Upper lobe of left lung (tissue), 6 donors: ENCODE measurements at regions not wholly inside any gene's neighbourhood (a gene's known extent, or its start where the extent isn't known, plus 50 kb on each side); places are given as distances from the start of the nearest gene placed in this dataset.

ENCODE experiments used
- ATAC-seq, 2 donors: fragments of 200-7000 bp; cut with Tn5 transposase; one replicate each; pipeline ENCODE4 v1.9.1; 2022; ENCODE audit warnings: mild to moderate bottlenecking in 2 of 2, moderate library complexity in 2 of 2; ENCODE audit not compliant: low FRiP score in 2 of 2
- DNase-seq, 2 donors: peaks; one replicate each; pipeline ENCODE4 v3.0.0-alpha.2; 2019 to 2020
- H3K27ac ChIP-seq, 4 donors: fragments of 200-600 bp; sonication (generic); one replicate each; pipeline ENCODE4 v1.5.1; 2016 to 2019
- H3K27me3 ChIP-seq, 4 donors: fragments of 200-600 bp; sonication (generic); one replicate each; pipeline ENCODE4 v1.5.1; 2017 to 2019
- H3K36me3 ChIP-seq, 4 donors: fragments of 200-600 bp; sonication (generic); one replicate each; pipeline ENCODE4 v1.5.1; 2016 to 2019
- H3K4me1 ChIP-seq, 4 donors: fragments of 200-600 bp; sonication (generic); one replicate each; pipeline ENCODE4 v1.5.1; 2018 to 2019
- H3K4me3 ChIP-seq, 4 donors: fragments of 200-600 bp; sonication (generic); one replicate each; pipeline ENCODE4 v1.5.1; 2017 to 2019; ENCODE audit warnings: mild to moderate bottlenecking in 2 of 4, moderate library complexity in 1 of 4
- H3K9me3 ChIP-seq, 4 donors: fragments of 200-600 bp; sonication (generic); one replicate each; pipeline ENCODE4 v1.5.1; 2018 to 2019
- EP300 ChIP-seq, 4 donors: sonication (generic); formaldehyde crosslinking; IDR thresholded peaks; one replicate each; pipeline ENCODE4 v1.5.1; 2017; ENCODE audit warnings: antibody characterized with exemption in 4 of 4, control low read depth in 2 of 4
- POLR2A ChIP-seq, 4 donors: fragments of 450-650 bp; IDR thresholded peaks; one replicate each; pipeline ENCODE4 v1.5.1; 2016 to 2017; ENCODE audit warnings: antibody characterized with exemption in 4 of 4, mild to moderate bottlenecking in 2 of 4
- POLR2AphosphoS5 ChIP-seq, 2 donors: sonication (generic); formaldehyde crosslinking; IDR thresholded peaks; one replicate each; pipeline ENCODE4 v1.5.1; 2017; ENCODE audit warnings: antibody characterized with exemption in 2 of 2
- WGBS, 2 donors: methylation state at CpG; one replicate each; pipeline ENCODE4 v1.1.5; 2017 to 2018; 5-methylcytosine and 5-hydroxymethylcytosine counted together
- TF ChIP-seq, protein P1 (sequence below), 6 experiments: fragments of 450-650 bp in 4 of 6; fragments of 200-600 bp in 2 of 6; sonication (generic) in 2 of 6; IDR thresholded peaks; one replicate each; pipeline ENCODE4 v1.5.1; 2016 to 2019; ENCODE audit warnings: antibody characterized with exemption in 6 of 6
- donor health status: DM: no; HTN: no; CAD: no; lungs with moderate emphysema.
- donor health status: DM: no; HTN: yes; CAD: no; lungs with severe emphysema.

DNA sequence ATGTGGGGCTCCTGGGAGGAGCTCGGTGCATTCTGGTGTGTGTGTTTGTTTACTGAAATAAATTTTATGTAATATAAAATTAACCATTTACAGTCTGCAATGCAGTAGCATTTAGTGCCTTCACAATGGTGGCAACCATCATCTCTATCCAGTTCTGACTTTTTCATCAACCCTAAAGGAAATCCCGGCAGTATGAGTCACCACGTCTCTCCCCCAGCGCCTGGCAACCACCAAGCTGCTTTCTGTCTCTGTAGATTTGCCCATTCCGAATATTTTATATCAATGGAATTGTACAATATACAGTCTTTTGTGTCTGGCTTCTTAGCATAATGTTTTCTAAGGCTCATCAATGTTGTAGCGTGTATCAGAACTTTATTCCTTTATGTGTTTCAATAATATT, 300.5 kb downstream of the MIAT start:
- Histone ChIP-seq H3K9me3 (no peaks in the 10 kb centered on the region), H3K27me3 (peaks cover 0 to 3% (median 0%) of the 10 kb centered on the region in 4 donors), H3K36me3 (no peaks in the 10 kb centered on the region), H3K27ac (no peak overlapping the region), H3K4me3 (no peak overlapping the region), H3K4me1 (peaks cover 0 to 4% (median 0%) of the 10 kb centered on the region in 4 donors)
- ATAC-seq (no peak), DNase-seq (no peak)
- 82 to 84% methylated on average over 6 of the region's 6 CpGs for WGBS, 2 donors
- no peak for TF ChIP-seq POLR2AphosphoS5 (IDR thresholded peaks at IDR 0.05)
- no peak for TF ChIP-seq POLR2A (IDR thresholded peaks at IDR 0.05)
- TF ChIP-seq, protein P1, sequence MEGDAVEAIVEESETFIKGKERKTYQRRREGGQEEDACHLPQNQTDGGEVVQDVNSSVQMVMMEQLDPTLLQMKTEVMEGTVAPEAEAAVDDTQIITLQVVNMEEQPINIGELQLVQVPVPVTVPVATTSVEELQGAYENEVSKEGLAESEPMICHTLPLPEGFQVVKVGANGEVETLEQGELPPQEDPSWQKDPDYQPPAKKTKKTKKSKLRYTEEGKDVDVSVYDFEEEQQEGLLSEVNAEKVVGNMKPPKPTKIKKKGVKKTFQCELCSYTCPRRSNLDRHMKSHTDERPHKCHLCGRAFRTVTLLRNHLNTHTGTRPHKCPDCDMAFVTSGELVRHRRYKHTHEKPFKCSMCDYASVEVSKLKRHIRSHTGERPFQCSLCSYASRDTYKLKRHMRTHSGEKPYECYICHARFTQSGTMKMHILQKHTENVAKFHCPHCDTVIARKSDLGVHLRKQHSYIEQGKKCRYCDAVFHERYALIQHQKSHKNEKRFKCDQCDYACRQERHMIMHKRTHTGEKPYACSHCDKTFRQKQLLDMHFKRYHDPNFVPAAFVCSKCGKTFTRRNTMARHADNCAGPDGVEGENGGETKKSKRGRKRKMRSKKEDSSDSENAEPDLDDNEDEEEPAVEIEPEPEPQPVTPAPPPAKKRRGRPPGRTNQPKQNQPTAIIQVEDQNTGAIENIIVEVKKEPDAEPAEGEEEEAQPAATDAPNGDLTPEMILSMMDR (IDR thresholded peaks at IDR 0.05) = no peak
- no peak for TF ChIP-seq EP300 (IDR thresholded peaks at IDR 0.05)

DNA sequence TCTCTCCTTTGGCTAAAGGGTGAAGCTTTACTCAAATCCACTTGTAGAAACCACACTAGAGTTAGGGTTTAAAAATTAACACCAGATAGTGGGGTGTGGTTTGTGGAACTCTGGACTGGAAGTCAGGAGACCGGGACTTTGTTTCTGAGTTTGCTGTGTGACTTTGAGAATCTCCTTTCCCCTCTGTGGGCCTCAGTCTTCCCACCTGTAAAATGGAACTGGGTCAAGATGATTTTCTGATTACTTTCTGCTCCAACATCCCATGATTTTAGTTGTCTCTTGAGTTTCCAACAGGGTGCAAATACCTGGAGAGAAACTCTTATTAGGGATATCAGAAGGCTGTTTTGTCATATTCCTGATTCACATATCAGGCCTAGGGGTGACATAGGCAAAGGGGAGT, 301.0 kb downstream of the MIAT start:
- DNase-seq (no peak), ATAC-seq (no peak)
- Histone ChIP-seq H3K9me3 (no peaks in the 10 kb centered on the region), H3K27ac (no peak overlapping the region), H3K36me3 (no peaks in the 10 kb centered on the region), H3K4me1 (peaks cover 0 to 4% (median 0%) of the 10 kb centered on the region in 4 donors), H3K27me3 (no peaks in the 10 kb centered on the region), H3K4me3 (no peak overlapping the region)
- TF ChIP-seq POLR2A (IDR thresholded peaks at IDR 0.05) = no peak
- TF ChIP-seq, protein P1 (IDR thresholded peaks at IDR 0.05) = no peak
- TF ChIP-seq POLR2AphosphoS5 (IDR thresholded peaks at IDR 0.05) = no peak
- no peak for TF ChIP-seq EP300 (IDR thresholded peaks at IDR 0.05)
- 67 to 93% methylated on average over 1 of the region's 1 CpG for WGBS, 2 donors

DNA sequence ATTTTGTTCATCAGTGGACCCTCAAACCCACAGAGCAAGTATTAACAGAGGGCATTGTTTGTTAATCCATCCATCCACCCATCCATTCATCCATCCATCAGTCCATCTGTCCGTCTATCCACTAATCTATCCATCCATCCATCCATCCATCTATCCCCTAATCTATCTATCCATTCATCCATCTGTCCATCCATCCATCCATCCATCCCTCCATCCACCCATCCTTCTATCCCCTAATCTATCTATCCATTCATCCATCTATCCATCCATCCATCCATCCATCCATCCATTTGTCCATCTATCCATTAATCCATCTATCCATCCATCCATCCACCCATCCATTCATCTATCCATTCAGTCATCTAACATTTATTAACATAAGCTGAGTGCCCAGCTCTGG, 307.3 kb downstream of the MIAT start:
- H3K4me3 ChIP-seq = no peak overlapping the region
- no peak overlapping the region for H3K27ac ChIP-seq

DNA sequence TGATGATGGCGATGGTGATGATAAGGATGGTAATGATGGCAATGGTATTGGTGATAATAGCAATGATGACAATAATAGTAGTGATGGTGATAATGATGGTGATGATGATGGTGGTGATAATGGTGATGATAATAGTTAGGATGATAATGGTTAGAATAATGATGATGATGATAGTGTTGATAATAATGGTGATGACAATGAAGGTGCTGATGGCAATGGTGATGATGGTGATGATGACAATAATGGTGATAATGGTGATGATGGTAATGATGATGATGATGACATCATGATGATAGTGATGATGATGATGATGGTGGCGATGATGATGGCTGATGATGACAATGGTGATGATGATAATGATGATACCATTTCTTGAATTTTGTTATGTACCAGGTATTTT, 309.9 kb downstream of the MIAT start:
- no peaks in the 10 kb centered on the region for H3K4me1 ChIP-seq
- H3K27ac ChIP-seq = no peak overlapping the region
- ATAC-seq (no peak), DNase-seq (no peak)
- no peaks in the 10 kb centered on the region for H3K27me3 ChIP-seq
- TF ChIP-seq, protein P1 (IDR thresholded peaks at IDR 0.05) = no peak
- TF ChIP-seq POLR2AphosphoS5 (IDR thresholded peaks at IDR 0.05) = no peak
- TF ChIP-seq POLR2A (IDR thresholded peaks at IDR 0.05) = no peak
- no peak for TF ChIP-seq EP300 (IDR thresholded peaks at IDR 0.05)
- no peaks in the 10 kb centered on the region for H3K36me3 ChIP-seq
- no peak overlapping the region for H3K4me3 ChIP-seq
- H3K9me3 ChIP-seq = no peaks in the 10 kb centered on the region
- WGBS, 2 donors = 88 to 95% methylated on average over 2 of the region's 2 CpGs

More for the DNA sequence above, 307.3 kb downstream of the MIAT start:
- ATAC-seq (no peak), DNase-seq (no peak)
- 79 to 81% methylated on average over 1 of the region's 1 CpG for WGBS, 2 donors
- no peaks in the 10 kb centered on the region for H3K9me3 ChIP-seq
- no peaks in the 10 kb centered on the region for H3K27me3 ChIP-seq
- TF ChIP-seq POLR2AphosphoS5 (IDR thresholded peaks at IDR 0.05) = no peak
- TF ChIP-seq EP300 (IDR thresholded peaks at IDR 0.05) = no peak
- no peak for TF ChIP-seq POLR2A (IDR thresholded peaks at IDR 0.05)
- TF ChIP-seq, protein P1 (IDR thresholded peaks at IDR 0.05) = no peak
- no peaks in the 10 kb centered on the region for H3K4me1 ChIP-seq
- no peaks in the 10 kb centered on the region for H3K36me3 ChIP-seq

DNA sequence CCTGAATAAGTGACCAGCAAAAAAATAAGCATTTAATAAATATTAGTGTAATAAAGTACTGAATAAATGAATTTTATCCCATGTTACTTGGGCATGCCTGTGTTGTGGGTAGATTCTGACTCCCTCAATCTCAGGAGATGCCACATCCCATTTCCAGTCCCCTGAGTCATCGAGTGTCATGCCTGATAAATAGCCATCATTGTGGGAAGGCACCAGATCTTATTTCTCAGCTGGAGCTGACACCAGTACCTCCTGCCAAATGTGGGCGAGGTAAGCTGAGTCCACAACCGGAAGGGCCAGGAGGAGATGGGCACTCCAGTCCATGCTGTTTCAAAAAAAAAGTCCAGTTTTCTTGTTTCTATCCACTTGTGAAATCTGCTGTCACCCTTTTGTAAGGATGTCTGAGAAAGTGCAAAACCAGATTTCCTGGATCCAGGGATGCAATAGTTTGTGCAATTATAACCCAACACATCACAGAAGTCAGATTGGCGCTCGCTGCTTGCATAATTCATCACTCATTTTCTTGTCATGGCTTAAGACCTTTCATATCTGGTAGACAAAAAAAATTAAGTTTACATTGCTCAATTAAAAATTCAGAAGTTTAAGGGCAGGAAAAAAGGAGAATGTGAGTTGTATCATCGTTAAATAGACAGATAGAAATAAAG, 311.6 kb downstream of the MIAT start:
- TF ChIP-seq, protein P1 (IDR thresholded peaks at IDR 0.05) = no peak
- TF ChIP-seq POLR2A (IDR thresholded peaks at IDR 0.05) = no peak
- TF ChIP-seq EP300 (IDR thresholded peaks at IDR 0.05) = no peak
- TF ChIP-seq POLR2AphosphoS5 (IDR thresholded peaks at IDR 0.05) = no peak
- Histone ChIP-seq H3K27me3 (no peaks in the 10 kb centered on the region), H3K4me1 (no peaks in the 10 kb centered on the region), H3K36me3 (no peaks in the 10 kb centered on the region), H3K9me3 (no peaks in the 10 kb centered on the region), H3K4me3 (no peak overlapping the region), H3K27ac (no peak overlapping the region)
- ATAC-seq (no peak), DNase-seq (no peak)
- 71 to 73% methylated on average over 6 of the region's 6 CpGs for WGBS, 2 donors
